ENCODE measurements at regions not wholly inside any gene's neighbourhood (a gene's known extent, or its start where the extent isn't known, plus 50 kb on each side); places are given as distances from the start of the nearest gene placed in this dataset.

- ATAC-seq (no peak), DNase-seq (no peak)
- Histone ChIP-seq H3K27me3 (no peaks in the 10 kb centered on the region), H3K9me3 (no peaks in the 10 kb centered on the region), H3K27ac (no peak overlapping the region), H3K36me3 (replicated peaks in 1 of 2; ENCODE audit: insufficient read depth in 1 of 2, low read depth in 2 of 2) (no peaks in the 10 kb centered on the region), H3K4me3 (no peak overlapping the region), H3K4me1 (no peaks in the 10 kb centered on the region)
- 53 to 55% methylated on average over 6 of the region's 6 CpGs for WGBS, 2 donors
- intact Hi-C loops (cut with DNase I) = no loop called here
- no peak for TF ChIP-seq CTCF (IDR thresholded peaks at IDR 0.05)
- no peak for TF ChIP-seq POLR2A (IDR thresholded peaks at IDR 0.05)
Observed at GRCh38 chr10:45075826-45076380, 75.2 kb downstream of the ZNF22 start.

GRCh38 chr10:45076891-45077290, 76.2 kb downstream of the ZNF22 start:
- no peaks in the 10 kb centered on the region for H3K36me3 ChIP-seq (replicated peaks in 1 of 2; ENCODE audit: insufficient read depth in 1 of 2, low read depth in 2 of 2)
- H3K9me3 ChIP-seq = no peaks in the 10 kb centered on the region
- no peak overlapping the region for H3K27ac ChIP-seq
- WGBS, 2 donors = 25 to 34% methylated on average over 6 of the region's 6 CpGs
- DNase-seq (no peak), ATAC-seq (no peak)
- no peak for TF ChIP-seq POLR2A (IDR thresholded peaks at IDR 0.05)
- no peaks in the 10 kb centered on the region for H3K27me3 ChIP-seq
- no peaks in the 10 kb centered on the region for H3K4me1 ChIP-seq
- intact Hi-C loops (cut with DNase I) = no loop called here
- H3K4me3 ChIP-seq = no peak overlapping the region

GRCh38 chr10:45080331-45080730, 79.6 kb downstream of the ZNF22 start:
- Histone ChIP-seq H3K9me3 (no peaks in the 10 kb centered on the region), H3K4me3 (no peak overlapping the region), H3K27me3 (no peaks in the 10 kb centered on the region), H3K27ac (no peak overlapping the region), H3K36me3 (replicated peaks in 1 of 2; ENCODE audit: insufficient read depth in 1 of 2, low read depth in 2 of 2) (no peaks in the 10 kb centered on the region), H3K4me1 (no peaks in the 10 kb centered on the region)
- DNase-seq (no peak), ATAC-seq (no peak)
- intact Hi-C loops (cut with DNase I) = no loop called here
- WGBS, 2 donors = 81 to 87% methylated on average over 3 of the region's 3 CpGs
- TF ChIP-seq POLR2A (IDR thresholded peaks at IDR 0.05) (no peak), CTCF (IDR thresholded peaks at IDR 0.05) (no peak)

- ATAC-seq (no peak), DNase-seq (no peak)
- Histone ChIP-seq H3K4me3 (no peak overlapping the region), H3K36me3 (replicated peaks in 1 of 2; ENCODE audit: insufficient read depth in 1 of 2, low read depth in 2 of 2) (no peaks in the 10 kb centered on the region), H3K4me1 (no peaks in the 10 kb centered on the region), H3K27ac (no peak overlapping the region), H3K27me3 (no peaks in the 10 kb centered on the region), H3K9me3 (peaks cover 0 to 4% (median 0%) of the 10 kb centered on the region in 3 donors)
- WGBS, 2 donors = 93 to 96% methylated on average over 1 of the region's 1 CpG
- intact Hi-C loops (cut with DNase I) = no loop called here
- TF ChIP-seq POLR2A (IDR thresholded peaks at IDR 0.05) = no peak
- no peak for TF ChIP-seq CTCF (IDR thresholded peaks at IDR 0.05)
Observed at GRCh38 chr10:45082176-45082575, 81.5 kb downstream of the ZNF22 start.

- no peak overlapping the region for H3K27ac ChIP-seq
- TF ChIP-seq CTCF (IDR thresholded peaks at IDR 0.05) (no peak), POLR2A (IDR thresholded peaks at IDR 0.05) (no peak)
- H3K4me3 ChIP-seq = no peak overlapping the region
- H3K9me3 ChIP-seq = no peaks in the 10 kb centered on the region
- H3K4me1 ChIP-seq = no peaks in the 10 kb centered on the region
- DNase-seq (no peak), ATAC-seq (no peak)
- no peaks in the 10 kb centered on the region for H3K27me3 ChIP-seq
- intact Hi-C loops (cut with DNase I) = no loop called here
- H3K36me3 ChIP-seq (replicated peaks in 1 of 2; ENCODE audit: insufficient read depth in 1 of 2, low read depth in 2 of 2) = no peaks in the 10 kb centered on the region
- 77 to 80% methylated on average over 5 of the region's 5 CpGs for WGBS, 2 donors
Observed at GRCh38 chr10:45091968-45092367, 91.2 kb downstream of the ZNF22 start.

Data from body of pancreas (tissue), 4 donors.